K562 (cell line): ENCODE measurements at regions not wholly inside any gene's neighbourhood (a gene's known extent, or its start where the extent isn't known, plus 50 kb on each side); places are given as distances from the start of the nearest gene placed in this dataset.
A peak's percentile ranks its signal among the peaks of the same experiment; 100 is the strongest.

Experiments
- ATAC-seq: fragments of 200-7000 bp; cut with Tn5 transposase; 3 replicates; pipeline ENCODE4 v1.9.1; 2020; ENCODE audit warnings: moderate library complexity
- BruUV-seq: library from RNA; stranded (reverse); fragments of 400-500 nt; replicated peaks from 2 replicates; lab custom pipeline; 2021; lab: Mats Ljungman, UMichigan
- CTCF ChIA-PET: fragments of 300-600 bp; formaldehyde crosslinking; extraction: SDS; loops from one replicate; lab custom pipeline; 2021; ENCODE audit warnings: low intra/inter-chr PET ratio; lab: Yijun Ruan, JAX
- POLR2A ChIA-PET: fragments of 300-600, 350-650 bp; sonication (Branson Sonifier 250); formaldehyde crosslinking; extraction: SDS; loops from one replicate; lab custom pipeline; 2021; ENCODE audit warnings: antibody characterized with exemption, inconsistent platforms; lab: Yijun Ruan, JAX
- DNase-seq, 4 experiments: peaks; one replicate each; pipeline versions ENCODE4 v3.0.0 to v3.0.0-alpha.2; 2011 to 2018; ENCODE audit warnings: low spot score in 3 of 4, mixed read lengths in 3 of 4; ENCODE audit errors: extremely low read depth in 1 of 4
- FAIRE-seq: peaks from 2 replicates; lab custom pipeline; 2011; peaks lifted over from hg19 to GRCh38; lab: Jason Lieb, UNC
- H2AFZ ChIP-seq: 2 replicates; pipeline ENCODE4 v1.6.0; 2011; ENCODE audit warnings: low read depth, low read length, control low read depth, inconsistent platforms
- H3K27ac ChIP-seq: fragments of 200-600 bp; 3 replicates; pipeline ENCODE4 v1.8.0; 2011; ENCODE audit warnings: low read depth, mild to moderate bottlenecking, control low read depth, inconsistent platforms, low read length, moderate library complexity, mixed read lengths; ENCODE audit errors: extremely low read depth
- H3K27me3 ChIP-seq, 2 experiments: fragments of 300-600 bp in 1 of 2; 2 replicates in 1 of 2; 3 replicates in 1 of 2; pipeline versions ENCODE4 v1.6.0 to v1.8.0; 2011; ENCODE audit warnings: inconsistent platforms in 2 of 2, low read length in 2 of 2, mild to moderate bottlenecking in 1 of 2, mixed read lengths in 1 of 2, moderate library complexity in 1 of 2; ENCODE audit not compliant: control insufficient read depth in 2 of 2, insufficient read depth in 2 of 2
- H3K36me3 ChIP-seq: fragments of 300-600 bp; 3 replicates; pipeline ENCODE4 v1.8.0; 2011; ENCODE audit warnings: mild to moderate bottlenecking, low read length, inconsistent platforms; ENCODE audit not compliant: control insufficient read depth, insufficient read depth
- H3K4me1 ChIP-seq, 2 experiments: fragments of 200-600 bp in 1 of 2; replicated peaks in 1 of 2; 2 replicates in 1 of 2; 3 replicates in 1 of 2; pipeline versions ENCODE4 v1.5.1 to v1.8.0; 2011; ENCODE audit warnings: inconsistent platforms in 2 of 2, low read length in 2 of 2, mild to moderate bottlenecking in 1 of 2, mixed read lengths in 1 of 2, moderate library complexity in 1 of 2; ENCODE audit not compliant: control insufficient read depth in 2 of 2, insufficient read depth in 2 of 2
- H3K4me2 ChIP-seq: 2 replicates; pipeline ENCODE4 v1.6.1; 2011; ENCODE audit warnings: low read length, control low read depth, inconsistent platforms, mixed read lengths; ENCODE audit not compliant: insufficient read depth
- H3K4me3 ChIP-seq: fragments of 200-600 bp; sonication (generic), shearing (Covaris generic); 2 replicates; pipeline ENCODE4 v1.5.1; 2016; ENCODE audit warnings: control low read depth, inconsistent platforms
- H3K79me2 ChIP-seq: fragments of 200-600 bp; 3 replicates; pipeline ENCODE4 v1.8.0; 2011; ENCODE audit warnings: low read length, inconsistent platforms; ENCODE audit not compliant: control insufficient read depth, insufficient read depth
- H3K9ac ChIP-seq, 2 experiments: 2 replicates each; pipeline versions ENCODE4 v1.6.0 to v1.6.1; 2011; ENCODE audit warnings: low read depth in 2 of 2, low read length in 2 of 2, control low read depth in 1 of 2, inconsistent platforms in 1 of 2, mild to moderate bottlenecking in 1 of 2, mixed read lengths in 1 of 2; ENCODE audit not compliant: insufficient read depth in 1 of 2
- H3K9me1 ChIP-seq: one replicate; pipeline ENCODE4 v1.6.0; 2011; ENCODE audit warnings: inconsistent platforms, mild to moderate bottlenecking, low read length, moderate library complexity; ENCODE audit not compliant: control insufficient read depth, insufficient read depth
- H3K9me3 ChIP-seq: replicated peaks from 2 replicates; pipeline ENCODE4 v1.5.1; 2011; ENCODE audit warnings: low read depth, low read length, inconsistent platforms; ENCODE audit not compliant: control insufficient read depth, insufficient read depth
- H4K20me1 ChIP-seq: replicated peaks from 2 replicates; pipeline ENCODE4 v1.6.1; 2011; ENCODE audit warnings: low read length, inconsistent platforms, mixed read lengths; ENCODE audit not compliant: control insufficient read depth, insufficient read depth
- HNRNPUL1 ChIP-seq: fragments of 200-400 bp; formaldehyde crosslinking; IDR thresholded peaks from 2 replicates; pipeline ENCODE4 v1.6.1; 2017; ENCODE audit warnings: low read length
- POLR2A ChIP-seq: fragments of 450-650 bp; conservative IDR thresholded peaks from 2 replicates; pipeline ENCODE4 v1.6.1; 2016
- ZNF449 ChIP-seq: fragments of 250-450 bp; sonication (Bioruptor Pico); IDR thresholded peaks from 2 replicates; pipeline ENCODE4 v1.8.0; 2022; ENCODE audit warnings: moderate library complexity, mild to moderate bottlenecking, inconsistent platforms
- ZNF780A ChIP-seq: fragments of 250-450 bp; sonication (Bioruptor Pico); IDR thresholded peaks from 2 replicates; pipeline ENCODE4 v1.5.0; 2021; ENCODE audit warnings: mild to moderate bottlenecking
- WGBS: fragments of 100-300 bp; shearing (Covaris generic); methylation state at CpG from one replicate; pipeline ENCODE4 v1.1.6; 2016; ENCODE audit warnings: low coverage, mixed read lengths; ENCODE audit not compliant: insufficient coverage; ENCODE audit errors: missing lambda C conversion rate; 5-methylcytosine and 5-hydroxymethylcytosine counted together
- in situ Hi-C: fragments of 300-500 bp; cut with MboI; formaldehyde crosslinking; loops from 4 replicates; pipeline ENCODE4 v1.15.0; 2018; ENCODE audit warnings: inconsistent platforms, mixed read lengths
- intact Hi-C: fragments of 100-400 bp; cut with micrococcal nuclease; formaldehyde crosslinking; loops from 2 replicates; pipeline ENCODE4 v1.14.2; 2022

GRCh38 chr1:29789221-29789909 lies 553.0 kb downstream of the PTPRU start:
- TF ChIP-seq ZNF780A (no peak), POLR2A (no peak)
- DNase-seq, result no peak
- Histone ChIP-seq H3K36me3 (no peaks in the 10 kb centered on the region), H3K79me2 (no peaks in the 10 kb centered on the region), H3K9me1 (no peaks in the 10 kb centered on the region), H3K27ac (no peak overlapping the region), H3K4me1 (no peaks in the 10 kb centered on the region), H4K20me1 (no peaks in the 10 kb centered on the region), H3K9ac (no peak overlapping the region), H3K4me3 (no peak overlapping the region), H3K27me3 (peaks cover 0 to 20% of the 10 kb centered on the region in 2 experiments; a peak in 2 of 5 replicates), H3K4me2 (no peak overlapping the region), H2AFZ (no peak overlapping the region), H3K9me3 (no peaks in the 10 kb centered on the region)
- no peak for ATAC-seq
- ChIA-PET POLR2A (interaction anchor here (0.6 kb wide), 1 partner anchor 10 kb away, joined by 3 read pairs; no protein-coding TSS in a partner anchor), CTCF (no interaction called here)
- no TSS peak for BruUV-seq
- FAIRE-seq, result no peak
- in situ Hi-C loops (no loop called here), intact Hi-C loops (no loop called here)
- WGBS, result under 1% methylated on average over 10 of the region's 10 CpGs

- Histone ChIP-seq H3K79me2 (no peaks in the 10 kb centered on the region), H2AFZ (no peak overlapping the region), H3K27ac (no peak overlapping the region), H3K9ac (peak overlapping the region in 1 of 2 experiments; percentile 45; a peak in 1 of 4 replicates), H3K4me1 (peaks cover 0 to 2% of the 10 kb centered on the region in 2 experiments; a peak in 1 of 5 replicates), H3K4me2 (no peak overlapping the region), H3K36me3 (no peaks in the 10 kb centered on the region), H4K20me1 (no peaks in the 10 kb centered on the region), H3K27me3 (peaks cover 5 to 36% of the 10 kb centered on the region in 2 experiments; a peak in 3 of 5 replicates), H3K9me1 (no peaks in the 10 kb centered on the region), H3K9me3 (no peaks in the 10 kb centered on the region), H3K4me3 (no peak overlapping the region)
- ATAC-seq (no peak), FAIRE-seq (no peak), DNase-seq (no peak)
- intact Hi-C loops (no loop called here), in situ Hi-C loops (no loop called here)
- TF ChIP-seq ZNF449 (CRISPR knock-in tag) (no peak), HNRNPUL1 (no peak)
- no TSS peak for BruUV-seq
- CTCF ChIA-PET, result no interaction called here
- WGBS, result 0% methylated on average over 13 of the region's 13 CpGs
- POLR2A ChIA-PET, result no interaction called here
Observed at GRCh38 chr1:29786791-29787732, 550.7 kb downstream of the PTPRU start.
